SK-N-SH treated with all-trans-retinoic acid at 6 μM for 48 hours (cell line): ENCODE measurements at regions not wholly inside any gene's neighbourhood (a gene's known extent, or its start where the extent isn't known, plus 50 kb on each side); places are given as distances from the start of the nearest gene placed in this dataset.

Experiments used
- ARNTL ChIP-seq: fragments of 450-650 bp; formaldehyde crosslinking; IDR thresholded peaks from 2 replicates; pipeline ENCODE4 v1.5.0; 2020; ENCODE audit warnings: low read depth, mild to moderate bottlenecking, moderate library complexity, borderline replicate concordance
- CSDC2 ChIP-seq: fragments of 250-450 bp; sonication (Bioruptor Pico); IDR thresholded peaks from 2 replicates; pipeline ENCODE4 v1.5.0; 2020; ENCODE audit warnings: mild to moderate bottlenecking, moderate library complexity
- GLIS3 ChIP-seq: fragments of 250-450 bp; sonication (Bioruptor Pico); IDR thresholded peaks from 2 replicates; pipeline ENCODE4 v1.5.0; 2020; ENCODE audit warnings: mild to moderate bottlenecking, moderate library complexity
- PPARA ChIP-seq: fragments of 250-450 bp; sonication (Bioruptor Pico); IDR thresholded peaks from 2 replicates; pipeline ENCODE4 v1.5.0; 2020; ENCODE audit warnings: mild to moderate bottlenecking, borderline replicate concordance
- SNAI2 ChIP-seq: fragments of 250-450 bp; sonication (Bioruptor Pico); IDR thresholded peaks from 2 replicates; pipeline ENCODE4 v1.5.0; 2020; ENCODE audit warnings: mild to moderate bottlenecking, moderate library complexity
- TCF4 ChIP-seq: fragments of 250-450 bp; sonication (Bioruptor Pico); IDR thresholded peaks from 2 replicates; pipeline ENCODE4 v1.8.0; 2021; ENCODE audit warnings: mild to moderate bottlenecking, moderate library complexity, borderline replicate concordance
- ZFP3 ChIP-seq: fragments of 250-450 bp; sonication (Bioruptor Pico); IDR thresholded peaks from 2 replicates; pipeline ENCODE4 v1.5.0; 2020; ENCODE audit warnings: mild to moderate bottlenecking, moderate library complexity
- ZFP30 ChIP-seq: fragments of 450-650 bp; formaldehyde crosslinking; IDR thresholded peaks from 2 replicates; pipeline ENCODE4 v1.5.0; 2022; ENCODE audit warnings: mild to moderate bottlenecking, moderate library complexity
- ZNF565 ChIP-seq: fragments of 450-650 bp; formaldehyde crosslinking; conservative IDR thresholded peaks from 2 replicates; pipeline ENCODE4 v1.5.0; 2020; ENCODE audit warnings: low read depth, mild to moderate bottlenecking, moderate library complexity
- ZNF70 ChIP-seq: fragments of 450-650 bp; formaldehyde crosslinking; IDR thresholded peaks from 2 replicates; pipeline ENCODE4 v1.5.0; 2020; ENCODE audit warnings: mild to moderate bottlenecking, moderate library complexity
- ZNF8 ChIP-seq: fragments of 450-650 bp; formaldehyde crosslinking; IDR thresholded peaks from 2 replicates; pipeline ENCODE4 v1.5.0; 2020; ENCODE audit warnings: mild to moderate bottlenecking, moderate library complexity
- TF ChIP-seq, protein P1 (sequence below): fragments of 250-450 bp; sonication (Bioruptor Pico); IDR thresholded peaks from 2 replicates; pipeline ENCODE4 v1.5.1; 2020; ENCODE audit warnings: low read depth, mild to moderate bottlenecking, moderate library complexity
- TF ChIP-seq, protein P2 (sequence below): fragments of 250-450 bp; sonication (Bioruptor Pico); IDR thresholded peaks from 2 replicates; pipeline ENCODE4 v1.8.0; 2020; ENCODE audit warnings: mild to moderate bottlenecking, moderate library complexity, borderline replicate concordance

DNA sequence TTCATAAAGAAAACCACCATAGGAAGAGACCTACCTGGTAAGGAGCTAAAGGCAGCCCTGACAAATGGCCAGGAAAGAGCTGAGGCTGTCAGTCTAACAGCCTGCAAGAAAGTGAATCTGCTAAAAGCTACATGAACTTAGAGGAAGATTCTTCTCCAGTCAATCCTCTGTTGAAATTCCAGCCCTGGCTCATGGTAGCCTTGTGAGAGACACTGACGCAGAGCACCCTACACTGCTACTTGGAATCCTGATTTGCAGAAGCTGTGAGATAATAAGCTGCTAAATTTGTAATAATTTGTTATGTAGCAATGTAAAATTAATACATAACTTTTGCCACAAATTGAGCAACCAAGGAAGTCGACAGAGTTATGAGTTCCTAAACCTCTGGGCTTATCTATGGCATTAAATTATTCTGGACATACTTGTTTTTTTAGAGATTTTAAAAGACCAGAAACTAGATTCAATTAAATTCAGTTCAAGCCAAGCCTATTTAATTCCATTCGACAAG is 257.0 kb downstream of the ETNK1 start:
- TF ChIP-seq CSDC2 (CRISPR knock-in tag) (no peak), ZFP30 (CRISPR knock-in tag) (no peak), ARNTL (CRISPR knock-in tag) (no peak), ZFP3 (CRISPR knock-in tag) (no peak), PPARA (no peak), TCF4 (CRISPR knock-in tag) (no peak), ZNF565 (no peak), GLIS3 (CRISPR knock-in tag) (no peak), SNAI2 (no peak), ZNF70 (CRISPR knock-in tag) (no peak), ZNF8 (CRISPR knock-in tag) (no peak)
- TF ChIP-seq, protein P1, sequence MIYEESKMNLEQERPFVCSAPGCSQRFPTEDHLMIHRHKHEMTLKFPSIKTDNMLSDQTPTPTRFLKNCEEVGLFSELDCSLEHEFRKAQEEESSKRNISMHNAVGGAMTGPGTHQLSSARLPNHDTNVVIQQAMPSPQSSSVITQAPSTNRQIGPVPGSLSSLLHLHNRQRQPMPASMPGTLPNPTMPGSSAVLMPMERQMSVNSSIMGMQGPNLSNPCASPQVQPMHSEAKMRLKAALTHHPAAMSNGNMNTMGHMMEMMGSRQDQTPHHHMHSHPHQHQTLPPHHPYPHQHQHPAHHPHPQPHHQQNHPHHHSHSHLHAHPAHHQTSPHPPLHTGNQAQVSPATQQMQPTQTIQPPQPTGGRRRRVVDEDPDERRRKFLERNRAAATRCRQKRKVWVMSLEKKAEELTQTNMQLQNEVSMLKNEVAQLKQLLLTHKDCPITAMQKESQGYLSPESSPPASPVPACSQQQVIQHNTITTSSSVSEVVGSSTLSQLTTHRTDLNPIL = no peak
- TF ChIP-seq, protein P2, sequence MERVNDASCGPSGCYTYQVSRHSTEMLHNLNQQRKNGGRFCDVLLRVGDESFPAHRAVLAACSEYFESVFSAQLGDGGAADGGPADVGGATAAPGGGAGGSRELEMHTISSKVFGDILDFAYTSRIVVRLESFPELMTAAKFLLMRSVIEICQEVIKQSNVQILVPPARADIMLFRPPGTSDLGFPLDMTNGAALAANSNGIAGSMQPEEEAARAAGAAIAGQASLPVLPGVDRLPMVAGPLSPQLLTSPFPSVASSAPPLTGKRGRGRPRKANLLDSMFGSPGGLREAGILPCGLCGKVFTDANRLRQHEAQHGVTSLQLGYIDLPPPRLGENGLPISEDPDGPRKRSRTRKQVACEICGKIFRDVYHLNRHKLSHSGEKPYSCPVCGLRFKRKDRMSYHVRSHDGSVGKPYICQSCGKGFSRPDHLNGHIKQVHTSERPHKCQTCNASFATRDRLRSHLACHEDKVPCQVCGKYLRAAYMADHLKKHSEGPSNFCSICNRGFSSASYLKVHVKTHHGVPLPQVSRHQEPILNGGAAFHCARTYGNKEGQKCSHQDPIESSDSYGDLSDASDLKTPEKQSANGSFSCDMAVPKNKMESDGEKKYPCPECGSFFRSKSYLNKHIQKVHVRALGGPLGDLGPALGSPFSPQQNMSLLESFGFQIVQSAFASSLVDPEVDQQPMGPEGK = no peak
